GM23338 (cell line): ENCODE measurements at regions not wholly inside any gene's neighbourhood (a gene's known extent, or its start where the extent isn't known, plus 50 kb on each side); places are given as distances from the start of the nearest gene placed in this dataset.

Source experiments
- ATAC-seq: fragments of 200-7000 bp; cut with Tn5 transposase; 3 replicates; pipeline ENCODE4 v1.9.1; 2020
- DNase-seq: peaks from one replicate; pipeline ENCODE4 v3.0.0-alpha.2; 2015; ENCODE audit warnings: low spot score
- H2AFZ ChIP-seq: fragments of 200-600 bp; sonication (generic); 2 replicates; pipeline ENCODE4 v1.8.0; 2016; ENCODE audit warnings: antibody characterized with exemption, mild to moderate bottlenecking, moderate library complexity
- H3F3A ChIP-seq: fragments of 200-600 bp; sonication (generic); replicated peaks from 2 replicates; pipeline ENCODE4 v1.8.0; 2017; ENCODE audit warnings: antibody characterized with exemption, mixed run types, low read depth
- H3K27ac ChIP-seq: fragments of 200-600 bp; sonication (generic); 2 replicates; pipeline ENCODE4 v1.6.1; 2016; ENCODE audit warnings: low read depth
- H3K27me3 ChIP-seq: fragments of 200-600 bp; sonication (generic); 2 replicates; pipeline ENCODE4 v1.8.0; 2016; ENCODE audit warnings: mild to moderate bottlenecking, mixed run types, moderate library complexity; ENCODE audit not compliant: insufficient read depth
- H3K36me3 ChIP-seq: fragments of 200-600 bp; sonication (generic); 2 replicates; pipeline ENCODE4 v1.8.0; 2016; ENCODE audit warnings: mild to moderate bottlenecking; ENCODE audit not compliant: insufficient read depth
- H3K4me1 ChIP-seq: fragments of 200-600 bp; sonication (generic); 2 replicates; pipeline ENCODE4 v1.8.0; 2016; ENCODE audit warnings: mild to moderate bottlenecking, moderate library complexity; ENCODE audit not compliant: insufficient read depth
- H3K4me2 ChIP-seq: fragments of 200-600 bp; sonication (generic); 2 replicates; pipeline ENCODE4 v1.7.1; 2017; ENCODE audit warnings: mixed run types
- H3K4me3 ChIP-seq: fragments of 200-600 bp; sonication (generic); 2 replicates; pipeline ENCODE4 v1.6.1; 2016; ENCODE audit warnings: mixed run types
- H3K79me2 ChIP-seq: fragments of 200-600 bp; sonication (generic); replicated peaks from 2 replicates; pipeline ENCODE4 v1.8.0; 2017; ENCODE audit warnings: mild to moderate bottlenecking; ENCODE audit not compliant: insufficient read depth
- H3K9me2 ChIP-seq: fragments of 200-600 bp; sonication (generic); 2 replicates; pipeline ENCODE4 v1.8.0; 2017; ENCODE audit not compliant: insufficient read depth
- H4K20me1 ChIP-seq: fragments of 200-600 bp; sonication (generic); replicated peaks from 2 replicates; pipeline ENCODE4 v1.8.0; 2017; ENCODE audit warnings: mild to moderate bottlenecking; ENCODE audit not compliant: insufficient read depth
- H3K27ac Mint-ChIP-seq: 2 replicates; pipeline ENCODE4 v1.8.0; 2020; ENCODE audit warnings: inconsistent platforms, mild to moderate bottlenecking, moderate library complexity, mixed read lengths
- H3K27me3 Mint-ChIP-seq: 3 replicates; pipeline ENCODE4 v1.8.0; 2022; ENCODE audit warnings: low read depth, mild to moderate bottlenecking, moderate library complexity, mixed read lengths, inconsistent platforms; ENCODE audit not compliant: insufficient read depth, poor library complexity
- H3K36me3 Mint-ChIP-seq: 3 replicates; pipeline ENCODE4 v1.8.0; 2021; ENCODE audit warnings: low read depth, mild to moderate bottlenecking, inconsistent platforms, moderate library complexity, mixed read lengths
- H3K4me1 Mint-ChIP-seq: 3 replicates; pipeline ENCODE4 v1.8.0; 2020; ENCODE audit warnings: mild to moderate bottlenecking, inconsistent platforms, mixed read lengths
- H3K4me3 Mint-ChIP-seq: 3 replicates; pipeline ENCODE4 v1.8.0; 2021; ENCODE audit warnings: moderate library complexity, mild to moderate bottlenecking, inconsistent platforms, mixed read lengths
- H3K9me3 Mint-ChIP-seq: 3 replicates; pipeline ENCODE4 v1.8.0; 2020; ENCODE audit warnings: moderate library complexity, mild to moderate bottlenecking, inconsistent platforms, mixed read lengths
- CREB1 ChIP-seq: fragments of 250-450 bp; sonication (Bioruptor Pico); IDR thresholded peaks from 2 replicates; pipeline ENCODE4 v1.5.0; 2020; ENCODE audit warnings: low read depth, mild to moderate bottlenecking, moderate library complexity
- ETS1 ChIP-seq: IDR thresholded peaks from 2 replicates; pipeline ENCODE4 v1.6.1; 2016; ENCODE audit warnings: antibody characterized with exemption
- EZH2 ChIP-seq: fragments of 200-600 bp; sonication (generic); IDR thresholded peaks from one replicate; pipeline ENCODE4 v1.8.0; 2017; ENCODE audit warnings: antibody characterized with exemption, mild to moderate bottlenecking, low read depth; ENCODE audit not compliant: unreplicated experiment
- EZH2phosphoT487 ChIP-seq: fragments of 200-600 bp; sonication (generic); IDR thresholded peaks from one replicate; pipeline ENCODE4 v1.8.1; 2018; ENCODE audit warnings: antibody characterized with exemption; ENCODE audit not compliant: unreplicated experiment
- JUNB ChIP-seq: IDR thresholded peaks from one replicate; pipeline ENCODE4 v1.6.1; 2016; ENCODE audit warnings: antibody characterized with exemption; ENCODE audit not compliant: unreplicated experiment
- NANOG ChIP-seq: IDR thresholded peaks from 2 replicates; pipeline ENCODE4 v1.6.1; 2016; ENCODE audit warnings: antibody characterized with exemption, borderline replicate concordance
- POLR2AphosphoS5 ChIP-seq: IDR thresholded peaks from 2 replicates; pipeline ENCODE4 v1.6.1; 2016; ENCODE audit warnings: antibody characterized with exemption, low read depth
- REST ChIP-seq: IDR thresholded peaks from one replicate; pipeline ENCODE4 v1.6.1; 2018; ENCODE audit warnings: antibody characterized with exemption; ENCODE audit not compliant: unreplicated experiment
- STAT1 ChIP-seq: IDR thresholded peaks from one replicate; pipeline ENCODE4 v1.6.1; 2016; ENCODE audit warnings: antibody characterized with exemption; ENCODE audit not compliant: unreplicated experiment
- ZNF114 ChIP-seq: fragments of 250-450 bp; sonication (Bioruptor Pico); IDR thresholded peaks from 2 replicates; pipeline ENCODE4 v1.5.0; 2020; ENCODE audit warnings: mild to moderate bottlenecking, moderate library complexity
- ZNF331 ChIP-seq: fragments of 250-450 bp; sonication (Bioruptor Pico); IDR thresholded peaks from 2 replicates; pipeline ENCODE4 v1.5.0; 2020; ENCODE audit warnings: low read depth, mild to moderate bottlenecking, moderate library complexity
- TF ChIP-seq, protein P1 (sequence below): fragments of 250-450 bp; sonication (Bioruptor Pico); IDR thresholded peaks from 2 replicates; pipeline ENCODE4 v1.5.0; 2020; ENCODE audit warnings: mild to moderate bottlenecking, moderate library complexity
- TF ChIP-seq, protein P2 (sequence below), 2 experiments: fragments of 200-600 bp in 1 of 2; sonication (generic) in 1 of 2; conservative IDR thresholded peaks; 2 replicates each; pipeline versions ENCODE4 v1.5.1 to v1.6.1; 2016 to 2017; ENCODE audit warnings: antibody characterized with exemption in 2 of 2, low read depth in 2 of 2, mild to moderate bottlenecking in 2 of 2, moderate library complexity in 1 of 2

DNA sequence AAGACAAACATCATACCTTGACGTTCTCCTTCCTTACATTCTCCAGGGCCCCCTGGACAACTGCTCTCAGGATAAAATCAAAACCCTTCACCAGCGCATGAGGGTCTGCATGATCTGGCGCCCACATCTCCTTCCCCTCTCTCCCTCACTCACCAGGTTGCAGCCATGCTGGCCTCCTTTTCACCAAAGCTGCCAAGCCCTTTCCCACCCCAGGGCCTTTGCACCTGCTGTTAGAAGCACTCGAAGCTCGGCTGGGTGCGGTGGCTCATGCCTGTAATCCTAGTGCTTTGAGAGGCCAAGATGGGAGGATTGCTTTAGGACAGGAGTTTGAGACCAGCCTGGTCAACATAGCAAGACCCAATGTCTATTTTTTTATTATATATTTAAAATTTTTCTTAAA, 56.1 kb upstream of the NUP50 start:
- H4K20me1 ChIP-seq, result 0 out of 2 replicates have a peak, but pooled peaks cover 2% of the 10 kb centered on the region
- Mint-ChIP-seq H3K27ac (no peak overlapping the region), H3K9me3 (no peaks in the 10 kb centered on the region; the same call in 2 of the 3 replicates), H3K27me3 (peaks cover 5% of the 10 kb centered on the region), H3K36me3 (no peaks in the 10 kb centered on the region), H3K4me1 (no peaks in the 10 kb centered on the region; the same call in 2 of the 3 replicates), H3K4me3 (no peak overlapping the region)
- H3K27ac ChIP-seq, result no peak overlapping the region
- no peaks in the 10 kb centered on the region for H3K9me2 ChIP-seq
- DNase-seq (no peak), ATAC-seq (no peak)
- TF ChIP-seq ZNF114 (CRISPR knock-in tag), result no peak
- TF ChIP-seq, protein P1, sequence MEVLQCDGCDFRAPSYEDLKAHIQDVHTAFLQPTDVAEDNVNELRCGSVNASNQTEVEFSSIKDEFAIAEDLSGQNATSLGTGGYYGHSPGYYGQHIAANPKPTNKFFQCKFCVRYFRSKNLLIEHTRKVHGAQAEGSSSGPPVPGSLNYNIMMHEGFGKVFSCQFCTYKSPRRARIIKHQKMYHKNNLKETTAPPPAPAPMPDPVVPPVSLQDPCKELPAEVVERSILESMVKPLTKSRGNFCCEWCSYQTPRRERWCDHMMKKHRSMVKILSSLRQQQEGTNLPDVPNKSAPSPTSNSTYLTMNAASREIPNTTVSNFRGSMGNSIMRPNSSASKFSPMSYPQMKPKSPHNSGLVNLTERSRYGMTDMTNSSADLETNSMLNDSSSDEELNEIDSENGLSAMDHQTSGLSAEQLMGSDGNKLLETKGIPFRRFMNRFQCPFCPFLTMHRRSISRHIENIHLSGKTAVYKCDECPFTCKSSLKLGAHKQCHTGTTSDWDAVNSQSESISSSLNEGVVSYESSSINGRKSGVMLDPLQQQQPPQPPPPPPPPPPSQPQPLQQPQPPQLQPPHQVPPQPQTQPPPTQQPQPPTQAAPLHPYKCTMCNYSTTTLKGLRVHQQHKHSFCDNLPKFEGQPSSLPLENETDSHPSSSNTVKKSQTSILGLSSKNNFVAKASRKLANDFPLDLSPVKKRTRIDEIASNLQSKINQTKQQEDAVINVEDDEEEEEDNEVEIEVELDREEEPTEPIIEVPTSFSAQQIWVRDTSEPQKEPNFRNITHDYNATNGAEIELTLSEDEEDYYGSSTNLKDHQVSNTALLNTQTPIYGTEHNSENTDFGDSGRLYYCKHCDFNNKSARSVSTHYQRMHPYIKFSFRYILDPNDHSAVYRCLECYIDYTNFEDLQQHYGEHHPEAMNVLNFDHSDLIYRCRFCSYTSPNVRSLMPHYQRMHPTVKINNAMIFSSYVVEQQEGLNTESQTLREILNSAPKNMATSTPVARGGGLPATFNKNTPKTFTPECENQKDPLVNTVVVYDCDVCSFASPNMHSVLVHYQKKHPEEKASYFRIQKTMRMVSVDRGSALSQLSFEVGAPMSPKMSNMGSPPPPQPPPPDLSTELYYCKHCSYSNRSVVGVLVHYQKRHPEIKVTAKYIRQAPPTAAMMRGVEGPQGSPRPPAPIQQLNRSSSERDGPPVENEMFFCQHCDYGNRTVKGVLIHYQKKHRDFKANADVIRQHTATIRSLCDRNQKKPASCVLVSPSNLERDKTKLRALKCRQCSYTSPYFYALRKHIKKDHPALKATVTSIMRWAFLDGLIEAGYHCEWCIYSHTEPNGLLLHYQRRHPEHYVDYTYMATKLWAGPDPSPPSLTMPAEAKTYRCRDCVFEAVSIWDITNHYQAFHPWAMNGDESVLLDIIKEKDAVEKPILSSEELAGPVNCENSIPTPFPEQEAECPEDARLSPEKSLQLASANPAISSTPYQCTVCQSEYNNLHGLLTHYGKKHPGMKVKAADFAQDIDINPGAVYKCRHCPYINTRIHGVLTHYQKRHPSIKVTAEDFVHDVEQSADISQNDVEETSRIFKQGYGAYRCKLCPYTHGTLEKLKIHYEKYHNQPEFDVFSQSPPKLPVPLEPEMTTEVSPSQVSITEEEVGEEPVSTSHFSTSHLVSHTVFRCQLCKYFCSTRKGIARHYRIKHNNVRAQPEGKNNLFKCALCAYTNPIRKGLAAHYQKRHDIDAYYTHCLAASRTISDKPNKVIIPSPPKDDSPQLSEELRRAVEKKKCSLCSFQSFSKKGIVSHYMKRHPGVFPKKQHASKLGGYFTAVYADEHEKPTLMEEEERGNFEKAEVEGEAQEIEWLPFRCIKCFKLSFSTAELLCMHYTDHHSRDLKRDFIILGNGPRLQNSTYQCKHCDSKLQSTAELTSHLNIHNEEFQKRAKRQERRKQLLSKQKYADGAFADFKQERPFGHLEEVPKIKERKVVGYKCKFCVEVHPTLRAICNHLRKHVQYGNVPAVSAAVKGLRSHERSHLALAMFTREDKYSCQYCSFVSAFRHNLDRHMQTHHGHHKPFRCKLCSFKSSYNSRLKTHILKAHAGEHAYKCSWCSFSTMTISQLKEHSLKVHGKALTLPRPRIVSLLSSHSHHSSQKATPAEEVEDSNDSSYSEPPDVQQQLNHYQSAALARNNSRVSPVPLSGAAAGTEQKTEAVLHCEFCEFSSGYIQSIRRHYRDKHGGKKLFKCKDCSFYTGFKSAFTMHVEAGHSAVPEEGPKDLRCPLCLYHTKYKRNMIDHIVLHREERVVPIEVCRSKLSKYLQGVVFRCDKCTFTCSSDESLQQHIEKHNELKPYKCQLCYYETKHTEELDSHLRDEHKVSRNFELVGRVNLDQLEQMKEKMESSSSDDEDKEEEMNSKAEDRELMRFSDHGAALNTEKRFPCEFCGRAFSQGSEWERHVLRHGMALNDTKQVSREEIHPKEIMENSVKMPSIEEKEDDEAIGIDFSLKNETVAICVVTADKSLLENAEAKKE (CRISPR knock-in tag), result no peak
- TF ChIP-seq ZNF331, result no peak
- TF ChIP-seq EZH2phosphoT487, result no peak
- TF ChIP-seq STAT1, result no peak
- no peak for TF ChIP-seq ETS1
- no peak for TF ChIP-seq REST
- TF ChIP-seq, protein P2, sequence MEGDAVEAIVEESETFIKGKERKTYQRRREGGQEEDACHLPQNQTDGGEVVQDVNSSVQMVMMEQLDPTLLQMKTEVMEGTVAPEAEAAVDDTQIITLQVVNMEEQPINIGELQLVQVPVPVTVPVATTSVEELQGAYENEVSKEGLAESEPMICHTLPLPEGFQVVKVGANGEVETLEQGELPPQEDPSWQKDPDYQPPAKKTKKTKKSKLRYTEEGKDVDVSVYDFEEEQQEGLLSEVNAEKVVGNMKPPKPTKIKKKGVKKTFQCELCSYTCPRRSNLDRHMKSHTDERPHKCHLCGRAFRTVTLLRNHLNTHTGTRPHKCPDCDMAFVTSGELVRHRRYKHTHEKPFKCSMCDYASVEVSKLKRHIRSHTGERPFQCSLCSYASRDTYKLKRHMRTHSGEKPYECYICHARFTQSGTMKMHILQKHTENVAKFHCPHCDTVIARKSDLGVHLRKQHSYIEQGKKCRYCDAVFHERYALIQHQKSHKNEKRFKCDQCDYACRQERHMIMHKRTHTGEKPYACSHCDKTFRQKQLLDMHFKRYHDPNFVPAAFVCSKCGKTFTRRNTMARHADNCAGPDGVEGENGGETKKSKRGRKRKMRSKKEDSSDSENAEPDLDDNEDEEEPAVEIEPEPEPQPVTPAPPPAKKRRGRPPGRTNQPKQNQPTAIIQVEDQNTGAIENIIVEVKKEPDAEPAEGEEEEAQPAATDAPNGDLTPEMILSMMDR (conservative IDR thresholded peaks at IDR 0.05; ENCODE audit: low read depth in 2 of 2), result no peak
- no peak for TF ChIP-seq JUNB
- TF ChIP-seq NANOG, result no peak
- TF ChIP-seq EZH2, result no peak
- no peak for TF ChIP-seq POLR2AphosphoS5
- TF ChIP-seq CREB1 (CRISPR knock-in tag), result no peak
- no peak overlapping the region for H2AFZ ChIP-seq
- no peaks in the 10 kb centered on the region for H3F3A ChIP-seq
- H3K36me3 ChIP-seq, result no peaks in the 10 kb centered on the region
- H3K79me2 ChIP-seq, result no peaks in the 10 kb centered on the region
- H3K4me3 ChIP-seq, result no peak overlapping the region
- peaks cover under 1% of the 10 kb centered on the region; the same call in 1 of the 2 replicates for H3K27me3 ChIP-seq
- no peaks in the 10 kb centered on the region for H3K4me1 ChIP-seq
- no peak overlapping the region for H3K4me2 ChIP-seq
